ENCODE measurements at regions not wholly inside any gene's neighbourhood (a gene's known extent, or its start where the extent isn't known, plus 50 kb on each side); places are given as distances from the start of the nearest gene placed in this dataset.

GRCh38 chr2:100192300-100192699, 49.9 kb upstream of the AFF3 start:
- DNase-seq: no peak

All from NCI-H2029 treated with DMSO at 0.1 percent for 48 hours (cell line).